ENCODE measurements at regions not wholly inside any gene's neighbourhood (a gene's known extent, or its start where the extent isn't known, plus 50 kb on each side); places are given as distances from the start of the nearest gene placed in this dataset.

- ATAC-seq (ENCODE audit: low FRiP score in 2 of 2) (no peak), DNase-seq (no peak)
- Histone ChIP-seq H3K9me3 (no peaks in the 10 kb centered on the region), H3K36me3 (no peaks in the 10 kb centered on the region), H3K27me3 (no peaks in the 10 kb centered on the region), H3K4me1 (peaks cover 0 to 12% (median 1%) of the 10 kb centered on the region in 4 donors), H3K27ac (no peak overlapping the region), H3K4me3 (no peak overlapping the region)
- 86 to 92% methylated on average over 2 of the region's 2 CpGs for WGBS, 2 donors
- TF ChIP-seq CTCF (IDR thresholded peaks at IDR 0.05) (no peak), POLR2AphosphoS5 (IDR thresholded peaks at IDR 0.05) (no peak), EP300 (IDR thresholded peaks at IDR 0.05) (no peak), POLR2A (IDR thresholded peaks at IDR 0.05) (no peak)
Measured at GRCh38 chr12:115691123-115691522, 586.4 kb downstream of the MED13L start.

GRCh38 chr12:115687094-115687493, 590.4 kb downstream of the MED13L start:
- Histone ChIP-seq H3K4me1 (peaks cover 0 to 16% (median 7%) of the 10 kb centered on the region in 4 donors), H3K9me3 (no peaks in the 10 kb centered on the region), H3K27ac (peak overlapping the region in 1 of 4 donors; percentile 21), H3K36me3 (no peaks in the 10 kb centered on the region), H3K27me3 (no peaks in the 10 kb centered on the region), H3K4me3 (no peak overlapping the region)
- no peak for TF ChIP-seq POLR2A (IDR thresholded peaks at IDR 0.05)
- TF ChIP-seq POLR2AphosphoS5 (IDR thresholded peaks at IDR 0.05), result no peak
- no peak for TF ChIP-seq EP300 (IDR thresholded peaks at IDR 0.05)
- TF ChIP-seq CTCF (IDR thresholded peaks at IDR 0.05), result no peak
- no peak for ATAC-seq (ENCODE audit: low FRiP score in 2 of 2)
- WGBS, 2 donors, result 31 to 45% methylated on average over 8 of the region's 8 CpGs
- DNase-seq, result no peak

- ATAC-seq (ENCODE audit: low FRiP score in 2 of 2), result no peak
- DNase-seq, result no peak
Measured at GRCh38 chr12:115683240-115683780, 594.2 kb downstream of the MED13L start.

GRCh38 chr12:115680967-115681366, 596.5 kb downstream of the MED13L start:
- Histone ChIP-seq H3K4me3 (no peak overlapping the region), H3K27me3 (no peaks in the 10 kb centered on the region), H3K27ac (no peak overlapping the region), H3K36me3 (no peaks in the 10 kb centered on the region), H3K9me3 (peaks cover 0 to 3% (median 0%) of the 10 kb centered on the region in 4 donors), H3K4me1 (peaks cover 0 to 7% (median 5%) of the 10 kb centered on the region in 4 donors)
- TF ChIP-seq POLR2A (IDR thresholded peaks at IDR 0.05), result no peak
- no peak for TF ChIP-seq EP300 (IDR thresholded peaks at IDR 0.05)
- TF ChIP-seq CTCF (IDR thresholded peaks at IDR 0.05), result no peak
- no peak for TF ChIP-seq POLR2AphosphoS5 (IDR thresholded peaks at IDR 0.05)
- ATAC-seq (ENCODE audit: low FRiP score in 2 of 2) (no peak), DNase-seq (no peak)
- 82 to 100% methylated on average over 1 of the region's 1 CpG for WGBS, 2 donors

More at GRCh38 chr12:115683240-115683780, 594.2 kb downstream of the MED13L start:
- 23 to 40% methylated on average over 5 of the region's 5 CpGs for WGBS, 2 donors
- Histone ChIP-seq H3K27ac (no peak overlapping the region), H3K36me3 (no peaks in the 10 kb centered on the region), H3K4me3 (no peak overlapping the region), H3K9me3 (peaks cover 0 to 3% (median 0%) of the 10 kb centered on the region in 4 donors), H3K27me3 (no peaks in the 10 kb centered on the region), H3K4me1 (peaks cover 0 to 16% (median 7%) of the 10 kb centered on the region in 4 donors)
- TF ChIP-seq POLR2AphosphoS5 (IDR thresholded peaks at IDR 0.05) (no peak), CTCF (IDR thresholded peaks at IDR 0.05) (no peak), POLR2A (IDR thresholded peaks at IDR 0.05) (no peak), EP300 (IDR thresholded peaks at IDR 0.05) (no peak)

GRCh38 chr12:115672506-115673080, 604.9 kb downstream of the MED13L start:
- Histone ChIP-seq H3K27ac (no peak overlapping the region), H3K9me3 (no peaks in the 10 kb centered on the region), H3K36me3 (no peaks in the 10 kb centered on the region), H3K4me1 (no peaks in the 10 kb centered on the region), H3K4me3 (no peak overlapping the region), H3K27me3 (no peaks in the 10 kb centered on the region)
- no peak for ATAC-seq (ENCODE audit: low FRiP score in 2 of 2)
- no peak for DNase-seq
- 89 to 98% methylated on average over 10 to 11 of the region's 11 CpGs for WGBS, 2 donors
- TF ChIP-seq CTCF (IDR thresholded peaks at IDR 0.05) (no peak), POLR2A (IDR thresholded peaks at IDR 0.05) (no peak), POLR2AphosphoS5 (IDR thresholded peaks at IDR 0.05) (no peak), EP300 (IDR thresholded peaks at IDR 0.05) (no peak)

All from upper lobe of left lung (tissue), 6 donors.